KMS-11 (cell line): ENCODE measurements at regions not wholly inside any gene's neighbourhood (a gene's known extent, or its start where the extent isn't known, plus 50 kb on each side); places are given as distances from the start of the nearest gene placed in this dataset.

Experiments
- H2AFZ ChIP-seq: fragments of 200-600 bp; sonication (generic); 2 replicates; pipeline ENCODE4 v1.6.1; 2016; ENCODE audit warnings: antibody characterized with exemption, mixed run types, low read depth
- H3K27ac ChIP-seq: fragments of 200-600 bp; sonication (generic); 2 replicates; pipeline ENCODE4 v1.6.1; 2016; ENCODE audit warnings: mild to moderate bottlenecking, mixed run types
- H3K27me3 ChIP-seq: fragments of 200-600 bp; sonication (generic); 2 replicates; pipeline ENCODE4 v1.6.1; 2017; ENCODE audit warnings: mild to moderate bottlenecking, low read depth, mixed run types, moderate library complexity; ENCODE audit not compliant: insufficient read depth
- H3K36me3 ChIP-seq: fragments of 200-600 bp; sonication (generic); 2 replicates; pipeline ENCODE4 v1.6.1; 2017; ENCODE audit warnings: mild to moderate bottlenecking, mixed run types; ENCODE audit not compliant: insufficient read depth
- H3K4me1 ChIP-seq: fragments of 200-600 bp; sonication (generic); 2 replicates; pipeline ENCODE4 v1.6.1; 2016; ENCODE audit warnings: mild to moderate bottlenecking, low read depth, mixed run types; ENCODE audit not compliant: poor library complexity, severe bottlenecking
- H3K4me2 ChIP-seq: fragments of 200-600 bp; sonication (generic); 2 replicates; pipeline ENCODE4 v1.7.0; 2016; ENCODE audit warnings: mild to moderate bottlenecking, mixed run types
- H3K4me3 ChIP-seq: fragments of 200-600 bp; sonication (generic); IDR thresholded peaks from 2 replicates; pipeline ENCODE4 v1.6.1; 2017; ENCODE audit warnings: low read depth, low read length, mixed read lengths; ENCODE audit not compliant: insufficient read depth
- H3K79me2 ChIP-seq: fragments of 200-600 bp; sonication (generic); 2 replicates; pipeline ENCODE4 v1.6.1; 2016; ENCODE audit warnings: low read depth, mixed run types; ENCODE audit not compliant: insufficient read depth
- H3K9ac ChIP-seq: fragments of 200-600 bp; sonication (generic); 2 replicates; pipeline ENCODE4 v1.6.1; 2016; ENCODE audit warnings: mild to moderate bottlenecking, mixed run types
- H4K20me1 ChIP-seq: fragments of 200-600 bp; sonication (generic); 2 replicates; pipeline ENCODE4 v1.6.1; 2016; ENCODE audit warnings: mild to moderate bottlenecking, mixed run types; ENCODE audit not compliant: insufficient read depth
- CTCF ChIP-seq: fragments of 200-600 bp; sonication (generic); conservative IDR thresholded peaks from 2 replicates; pipeline ENCODE4 v1.6.1; 2017; ENCODE audit warnings: low read depth, mild to moderate bottlenecking, antibody characterized with exemption, low read length, moderate library complexity, mixed read lengths

- no peaks in the 10 kb centered on the region for H3K79me2 ChIP-seq
- no peak overlapping the region for H2AFZ ChIP-seq
- TF ChIP-seq CTCF: no peak
- no peak overlapping the region for H3K9ac ChIP-seq
- no peaks in the 10 kb centered on the region for H3K4me1 ChIP-seq
- H3K27ac ChIP-seq: no peak overlapping the region
- no peak overlapping the region for H3K4me3 ChIP-seq
- no peaks in the 10 kb centered on the region for H3K27me3 ChIP-seq
- H3K4me2 ChIP-seq: no peak overlapping the region
- H3K36me3 ChIP-seq: no peaks in the 10 kb centered on the region
- H4K20me1 ChIP-seq: no peaks in the 10 kb centered on the region
Observed at GRCh38 chr11:13082588-13082987, 73.5 kb downstream of the RASSF10 start.

GRCh38 chr11:13090228-13090708 is 81.2 kb downstream of the RASSF10 start:
- no peak for TF ChIP-seq CTCF
- Histone ChIP-seq H3K36me3 (no peaks in the 10 kb centered on the region), H3K27me3 (no peaks in the 10 kb centered on the region), H3K4me2 (no peak overlapping the region), H2AFZ (no peak overlapping the region), H3K79me2 (no peaks in the 10 kb centered on the region), H3K4me1 (no peaks in the 10 kb centered on the region), H3K9ac (no peak overlapping the region), H3K27ac (no peak overlapping the region), H4K20me1 (no peaks in the 10 kb centered on the region), H3K4me3 (no peak overlapping the region)

- Histone ChIP-seq H4K20me1 (no peaks in the 10 kb centered on the region), H3K27me3 (no peaks in the 10 kb centered on the region), H3K9ac (no peak overlapping the region), H3K27ac (no peak overlapping the region), H2AFZ (no peak overlapping the region), H3K79me2 (no peaks in the 10 kb centered on the region), H3K4me1 (no peaks in the 10 kb centered on the region), H3K4me2 (no peak overlapping the region), H3K4me3 (no peak overlapping the region), H3K36me3 (no peaks in the 10 kb centered on the region)
- no peak for TF ChIP-seq CTCF
Observed at GRCh38 chr11:13091373-13091772, 82.3 kb downstream of the RASSF10 start.

- no peak overlapping the region for H3K4me3 ChIP-seq
- H3K36me3 ChIP-seq: no peaks in the 10 kb centered on the region
- no peaks in the 10 kb centered on the region for H3K79me2 ChIP-seq
- H3K9ac ChIP-seq: no peak overlapping the region
- no peak overlapping the region for H2AFZ ChIP-seq
- no peak for TF ChIP-seq CTCF
- H3K4me2 ChIP-seq: no peak overlapping the region
- H3K27me3 ChIP-seq: no peaks in the 10 kb centered on the region
- no peak overlapping the region for H3K27ac ChIP-seq
- H4K20me1 ChIP-seq: no peaks in the 10 kb centered on the region
- no peaks in the 10 kb centered on the region for H3K4me1 ChIP-seq
Observed at GRCh38 chr11:13091804-13092203, 82.7 kb downstream of the RASSF10 start.
